HepG2 (cell line): ENCODE measurements at regions not wholly inside any gene's neighbourhood (a gene's known extent, or its start where the extent isn't known, plus 50 kb on each side); places are given as distances from the start of the nearest gene placed in this dataset.

Experiments used
- ATAC-seq: fragments of 200-7000 bp; cut with Tn5 transposase; 3 replicates; pipeline ENCODE4 v1.9.1; 2020; ENCODE audit warnings: mild to moderate bottlenecking, moderate library complexity
- BruUV-seq: library from RNA; stranded (reverse); fragments of 400-500 nt; replicated peaks from 2 replicates; lab custom pipeline; 2021; lab: Mats Ljungman, UMichigan
- CTCF ChIA-PET: fragments of 300-600 bp; formaldehyde crosslinking; extraction: SDS; loops from one replicate; lab custom pipeline; 2021; ENCODE audit warnings: low total read pairs, inconsistent platforms, low intra/inter-chr PET ratio; lab: Yijun Ruan, JAX
- POLR2A ChIA-PET: fragments of 350-600 bp; sonication (Branson Sonifier 250); formaldehyde crosslinking; loops from one replicate; lab custom pipeline; 2020; ENCODE audit warnings: antibody characterized with exemption, inconsistent platforms; lab: Yijun Ruan, JAX
- DNase-seq: peaks from one replicate; pipeline ENCODE4 v3.0.0-alpha.2; 2015; ENCODE audit warnings: low spot score
- FAIRE-seq: peaks from 3 replicates; lab custom pipeline; 2011; peaks lifted over from hg19 to GRCh38; lab: Jason Lieb, UNC
- H2AFZ ChIP-seq: one replicate; pipeline ENCODE4 v1.6.1; 2011; ENCODE audit warnings: low read length, inconsistent platforms
- H3K27ac ChIP-seq: fragments of 300-600 bp; 3 replicates; pipeline ENCODE4 v1.8.0; 2011; ENCODE audit warnings: mixed run types, mild to moderate bottlenecking, mixed read lengths, low read length, inconsistent platforms; ENCODE audit not compliant: insufficient read depth; ENCODE audit errors: extremely low read length
- H3K27me3 ChIP-seq, 2 experiments: fragments of 200-600 bp in 1 of 2; 2 replicates in 1 of 2; 3 replicates in 1 of 2; pipeline versions ENCODE4 v1.6.0 to v1.8.0; 2011; ENCODE audit warnings: low read length in 2 of 2, mild to moderate bottlenecking in 2 of 2, moderate library complexity in 2 of 2, inconsistent platforms in 1 of 2; ENCODE audit not compliant: insufficient read depth in 2 of 2, control insufficient read depth in 1 of 2
- H3K36me3 ChIP-seq, 2 experiments: fragments of 200-600 bp in 1 of 2; replicated peaks in 1 of 2; 2 replicates in 1 of 2; 3 replicates in 1 of 2; pipeline versions ENCODE4 v1.5.1 to v1.8.0; 2011; ENCODE audit warnings: low read length in 2 of 2, inconsistent platforms in 1 of 2; ENCODE audit not compliant: insufficient read depth in 2 of 2, control insufficient read depth in 1 of 2
- H3K4me1 ChIP-seq: 2 replicates; pipeline ENCODE4 v1.5.1; 2012; ENCODE audit warnings: low read length, inconsistent platforms; ENCODE audit not compliant: insufficient read depth
- H3K4me2 ChIP-seq: 2 replicates; pipeline ENCODE4 v1.6.0; 2011; ENCODE audit warnings: low read depth, low read length, inconsistent platforms
- H3K4me3 ChIP-seq, 3 experiments: fragments of 200-600 bp in 1 of 3; sonication (generic), shearing (Covaris generic) in 1 of 3; replicated peaks in 1 of 3; 2 replicates each; pipeline ENCODE4 v1.5.1; 2011 to 2016; ENCODE audit warnings: low read length in 3 of 3, inconsistent platforms in 2 of 3, low read depth in 2 of 3, mild to moderate bottlenecking in 2 of 3, control low read depth in 1 of 3, mixed read lengths in 1 of 3; ENCODE audit not compliant: insufficient read depth in 1 of 3
- H3K79me2 ChIP-seq: one replicate; pipeline ENCODE4 v1.6.1; 2011; ENCODE audit warnings: low read length, inconsistent platforms; ENCODE audit not compliant: insufficient read depth
- H3K9ac ChIP-seq: 2 replicates; pipeline ENCODE4 v1.6.0; 2011; ENCODE audit warnings: mild to moderate bottlenecking, low read depth, low read length, inconsistent platforms; ENCODE audit not compliant: insufficient read depth
- H3K9me3 ChIP-seq: 2 replicates; pipeline ENCODE4 v1.5.1; 2012; ENCODE audit warnings: mild to moderate bottlenecking, low read length
- H4K20me1 ChIP-seq: 2 replicates; pipeline ENCODE4 v1.6.0; 2011; ENCODE audit warnings: inconsistent platforms, mild to moderate bottlenecking, low read length, moderate library complexity; ENCODE audit not compliant: insufficient read depth
- ETV5 ChIP-seq: IDR thresholded peaks from 2 replicates; pipeline ENCODE4 v1.6.1; 2018; ENCODE audit warnings: missing biosample characterization, missing genetic modification reagents, inconsistent platforms, borderline replicate concordance
- HNRNPLL ChIP-seq: fragments of 200-400 bp; formaldehyde crosslinking; IDR thresholded peaks from 2 replicates; pipeline ENCODE4 v1.6.1; 2017; ENCODE audit warnings: mild to moderate bottlenecking, low read depth, low read length; ENCODE audit not compliant: poor library complexity, severe bottlenecking
- MAFF ChIP-seq: IDR thresholded peaks from 2 replicates; pipeline ENCODE4 v1.6.1; 2011; ENCODE audit warnings: low read depth, low read length, improper control_type of control experiment
- MAZ ChIP-seq, 2 experiments: sonication (generic) in 1 of 2; formaldehyde crosslinking in 1 of 2; IDR thresholded peaks; 2 replicates each; pipeline versions ENCODE4 v1.5.0 to v1.6.1; 2012 to 2020; ENCODE audit warnings: low read depth in 2 of 2, mild to moderate bottlenecking in 2 of 2, borderline replicate concordance in 1 of 2, improper control_type of control experiment in 1 of 2, low read length in 1 of 2, missing genetic modification reagents in 1 of 2, moderate library complexity in 1 of 2
- NCOA2 ChIP-seq: sonication (generic); formaldehyde crosslinking; IDR thresholded peaks from 2 replicates; pipeline ENCODE4 v1.8.0; 2022; ENCODE audit warnings: inconsistent platforms
- NR3C1 ChIP-seq: sonication (generic); formaldehyde crosslinking; IDR thresholded peaks from 2 replicates; pipeline ENCODE4 v1.4.0; 2020; ENCODE audit warnings: missing genetic modification reagents
- YEATS4 ChIP-seq: sonication (generic); formaldehyde crosslinking; IDR thresholded peaks from 2 replicates; pipeline ENCODE4 v1.4.0; 2020; ENCODE audit warnings: missing genetic modification reagents, borderline replicate concordance
- ZNF235 ChIP-seq: sonication (generic); formaldehyde crosslinking; IDR thresholded peaks from 2 replicates; pipeline ENCODE4 v1.8.1; 2023; ENCODE audit warnings: mild to moderate bottlenecking, missing genetic modification reagents, borderline replicate concordance
- ZNF670 ChIP-seq: sonication (generic); formaldehyde crosslinking; IDR thresholded peaks from 2 replicates; pipeline ENCODE4 v1.8.0; 2022; ENCODE audit warnings: mild to moderate bottlenecking, missing genetic modification reagents, borderline replicate concordance
- ZNF891 ChIP-seq: sonication (generic); formaldehyde crosslinking; IDR thresholded peaks from 2 replicates; pipeline ENCODE4 v1.5.0; 2020; ENCODE audit warnings: mild to moderate bottlenecking, missing genetic modification reagents
- WGBS: methylation state at CpG from one replicate; pipeline ENCODE4 v1.1.6; 2017; ENCODE audit warnings: low lambda C conversion rate; 5-methylcytosine and 5-hydroxymethylcytosine counted together
- in situ Hi-C: cut with HindIII; loops from 2 replicates; pipeline ENCODE4 v1.10.0; 2017; ENCODE audit warnings: low pct_unique_long_range_greater_than_20kb; ENCODE audit not compliant: extremely low pct_ligation_motif_present
- intact Hi-C: fragments of 100-400 bp; cut with micrococcal nuclease; formaldehyde crosslinking; loops from one replicate; pipeline ENCODE4 v1.10.0; 2022; ENCODE audit not compliant: unreplicated experiment
- TF ChIP-seq, protein P1 (sequence below), 2 experiments: sonication (generic) in 1 of 2; formaldehyde crosslinking in 1 of 2; IDR thresholded peaks; 2 replicates each; pipeline versions ENCODE4 v1.4.0 to v1.6.1; 2018 to 2020; ENCODE audit warnings: missing genetic modification reagents in 2 of 2, borderline replicate concordance in 1 of 2, low read depth in 1 of 2, mild to moderate bottlenecking in 1 of 2, missing biosample characterization in 1 of 2
- TF ChIP-seq, protein P2 (sequence below): sonication (generic); formaldehyde crosslinking; IDR thresholded peaks from 2 replicates; pipeline ENCODE4 v1.4.0; 2020; ENCODE audit warnings: mild to moderate bottlenecking, missing genetic modification reagents
- TF ChIP-seq, protein P3 (sequence below): sonication (generic); formaldehyde crosslinking; IDR thresholded peaks from 2 replicates; pipeline ENCODE4 v1.4.0; 2020; ENCODE audit warnings: mild to moderate bottlenecking, low read depth, missing genetic modification reagents

DNA sequence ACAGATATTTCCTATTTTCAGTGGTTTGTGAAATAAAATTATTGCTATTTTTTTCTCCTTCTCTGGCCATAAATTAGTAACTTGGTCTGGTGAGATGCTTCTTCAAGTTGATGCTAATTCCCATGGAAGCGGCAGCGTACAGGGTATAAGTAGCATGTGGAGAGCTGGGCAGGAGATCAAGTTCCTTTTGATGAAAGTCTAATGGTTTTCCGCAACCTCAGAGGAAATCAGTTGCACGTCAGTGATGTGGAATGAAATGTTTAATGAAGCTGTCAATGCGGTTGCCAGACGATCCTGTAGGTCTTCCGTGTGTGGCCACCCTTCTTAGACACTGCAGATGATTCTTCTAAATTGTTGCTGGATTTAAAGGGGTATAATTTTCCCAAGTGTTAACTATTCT is 236.4 kb upstream of the GRM3 start:
- DNase-seq (no peak), ATAC-seq (no peak), FAIRE-seq (no peak)
- 22% methylated on average over 7 of the region's 7 CpGs for WGBS
- Histone ChIP-seq H3K79me2 (no peaks in the 10 kb centered on the region), H3K27me3 (no peaks in the 10 kb centered on the region), H4K20me1 (no peaks in the 10 kb centered on the region), H3K4me3 (no peak overlapping the region), H3K4me1 (no peaks in the 10 kb centered on the region), H3K4me2 (no peak overlapping the region), H3K9ac (no peak overlapping the region), H3K27ac (no peak overlapping the region), H2AFZ (no peak overlapping the region), H3K9me3 (no peaks in the 10 kb centered on the region), H3K36me3 (no peaks in the 10 kb centered on the region)
- no TSS peak for BruUV-seq
- CTCF ChIA-PET = no interaction called here
- POLR2A ChIA-PET = no interaction called here
- in situ Hi-C loops (no loop called here), intact Hi-C loops (no loop called here)
- TF ChIP-seq, protein P1, sequence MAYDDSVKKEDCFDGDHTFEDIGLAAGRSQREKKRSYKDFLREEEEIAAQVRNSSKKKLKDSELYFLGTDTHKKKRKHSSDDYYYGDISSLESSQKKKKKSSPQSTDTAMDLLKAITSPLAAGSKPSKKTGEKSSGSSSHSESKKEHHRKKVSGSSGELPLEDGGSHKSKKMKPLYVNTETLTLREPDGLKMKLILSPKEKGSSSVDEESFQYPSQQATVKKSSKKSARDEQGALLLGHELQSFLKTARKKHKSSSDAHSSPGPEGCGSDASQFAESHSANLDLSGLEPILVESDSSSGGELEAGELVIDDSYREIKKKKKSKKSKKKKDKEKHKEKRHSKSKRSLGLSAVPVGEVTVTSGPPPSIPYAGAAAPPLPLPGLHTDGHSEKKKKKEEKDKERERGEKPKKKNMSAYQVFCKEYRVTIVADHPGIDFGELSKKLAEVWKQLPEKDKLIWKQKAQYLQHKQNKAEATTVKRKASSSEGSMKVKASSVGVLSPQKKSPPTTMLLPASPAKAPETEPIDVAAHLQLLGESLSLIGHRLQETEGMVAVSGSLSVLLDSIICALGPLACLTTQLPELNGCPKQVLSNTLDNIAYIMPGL (CRISPR knock-in tag; IDR thresholded peaks at IDR 0.05; ENCODE audit: borderline replicate concordance in 1 of 2, low read depth in 1 of 2) = no peak
- TF ChIP-seq MAFF (no peak), NCOA2 (no peak), NR3C1 (CRISPR knock-in tag) (no peak), ZNF670 (CRISPR knock-in tag) (no peak), ZNF235 (CRISPR knock-in tag) (no peak), ZNF891 (CRISPR knock-in tag) (no peak), HNRNPLL (no peak), MAZ (IDR thresholded peaks at IDR 0.05; ENCODE audit: borderline replicate concordance, low read depth, low read length) (no peak), MAZ (CRISPR knock-in tag; IDR thresholded peaks at IDR 0.05; ENCODE audit: low read depth) (no peak), YEATS4 (CRISPR knock-in tag) (no peak), ETV5 (CRISPR knock-in tag) (no peak)
- TF ChIP-seq, protein P2, sequence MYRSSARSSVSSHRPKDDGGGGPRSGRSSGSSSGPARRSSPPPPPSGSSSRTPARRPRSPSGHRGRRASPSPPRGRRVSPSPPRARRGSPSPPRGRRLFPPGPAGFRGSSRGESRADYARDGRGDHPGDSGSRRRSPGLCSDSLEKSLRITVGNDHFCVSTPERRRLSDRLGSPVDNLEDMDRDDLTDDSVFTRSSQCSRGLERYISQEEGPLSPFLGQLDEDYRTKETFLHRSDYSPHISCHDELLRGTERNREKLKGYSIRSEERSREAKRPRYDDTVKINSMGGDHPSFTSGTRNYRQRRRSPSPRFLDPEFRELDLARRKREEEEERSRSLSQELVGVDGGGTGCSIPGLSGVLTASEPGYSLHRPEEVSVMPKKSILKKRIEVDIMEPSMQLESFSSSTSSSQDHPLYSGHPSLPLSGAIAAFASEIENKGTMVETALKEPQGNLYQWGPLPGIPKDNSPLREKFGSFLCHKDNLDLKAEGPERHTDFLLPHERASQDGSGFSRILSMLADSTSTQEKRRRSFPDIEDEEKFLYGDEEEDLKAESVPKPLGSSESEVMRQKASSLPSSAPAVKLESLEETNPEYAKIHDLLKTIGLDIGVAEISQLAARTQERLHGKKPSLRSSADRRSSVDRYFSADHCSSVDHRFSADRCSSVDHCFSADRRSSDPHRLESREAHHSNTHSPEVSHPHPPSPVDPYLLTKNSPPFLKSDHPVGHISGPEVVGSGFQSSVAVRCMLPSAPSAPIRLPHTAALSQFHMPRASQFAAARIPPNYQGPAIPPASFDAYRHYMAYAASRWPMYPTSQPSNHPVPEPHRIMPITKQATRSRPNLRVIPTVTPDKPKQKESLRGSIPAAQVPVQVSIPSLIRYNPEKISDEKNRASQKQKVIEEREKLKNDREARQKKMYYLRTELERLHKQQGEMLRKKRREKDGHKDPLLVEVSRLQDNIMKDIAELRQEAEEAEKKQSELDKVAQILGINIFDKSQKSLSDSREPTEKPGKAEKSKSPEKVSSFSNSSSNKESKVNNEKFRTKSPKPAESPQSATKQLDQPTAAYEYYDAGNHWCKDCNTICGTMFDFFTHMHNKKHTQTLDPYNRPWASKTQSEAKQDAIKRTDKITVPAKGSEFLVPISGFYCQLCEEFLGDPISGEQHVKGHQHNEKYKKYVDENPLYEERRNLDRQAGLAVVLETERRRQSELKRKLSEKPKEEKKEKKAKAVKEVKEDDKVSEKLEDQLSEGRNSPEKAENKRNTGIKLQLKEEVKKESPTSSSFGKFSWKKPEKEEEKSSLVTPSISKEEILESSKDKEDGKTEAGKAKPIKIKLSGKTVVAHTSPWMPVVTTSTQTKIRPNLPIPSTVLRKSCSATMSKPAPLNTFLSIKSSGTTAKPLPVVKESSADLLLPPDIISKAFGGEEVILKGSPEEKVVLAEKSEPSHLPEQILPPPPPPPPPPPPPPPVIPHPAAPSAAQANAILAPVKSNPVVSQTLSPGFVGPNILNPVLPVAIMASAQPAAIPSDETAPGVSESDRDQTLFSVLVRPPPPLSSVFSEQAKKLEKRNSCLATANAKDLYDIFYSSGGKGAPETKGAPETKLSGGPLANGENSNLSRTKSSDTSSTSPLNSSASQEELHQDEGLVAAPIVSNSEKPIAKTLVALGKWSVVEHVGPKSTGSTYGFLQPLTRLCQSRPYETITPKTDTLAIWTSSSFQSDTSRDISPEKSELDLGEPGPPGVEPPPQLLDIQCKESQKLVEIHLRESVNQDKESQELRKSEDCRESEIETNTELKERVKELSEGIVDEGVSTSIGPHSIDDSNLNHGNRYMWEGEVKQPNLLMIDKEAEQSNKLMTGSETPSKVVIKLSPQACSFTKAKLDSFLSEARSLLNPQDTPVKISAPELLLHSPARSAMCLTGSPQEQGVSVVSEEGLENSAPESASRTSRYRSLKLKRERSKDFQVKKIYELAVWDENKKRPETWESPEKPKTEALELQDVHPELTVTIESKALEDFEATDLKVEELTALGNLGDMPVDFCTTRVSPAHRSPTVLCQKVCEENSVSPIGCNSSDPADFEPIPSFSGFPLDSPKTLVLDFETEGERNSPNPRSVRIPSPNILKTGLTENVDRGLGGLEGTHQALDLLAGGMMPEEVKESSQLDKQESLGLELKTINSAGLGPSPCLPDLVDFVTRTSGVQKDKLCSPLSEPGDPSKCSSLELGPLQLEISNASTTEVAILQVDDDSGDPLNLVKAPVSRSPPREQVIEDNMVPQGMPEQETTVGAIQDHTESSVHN (CRISPR knock-in tag) = no peak
- TF ChIP-seq, protein P3, sequence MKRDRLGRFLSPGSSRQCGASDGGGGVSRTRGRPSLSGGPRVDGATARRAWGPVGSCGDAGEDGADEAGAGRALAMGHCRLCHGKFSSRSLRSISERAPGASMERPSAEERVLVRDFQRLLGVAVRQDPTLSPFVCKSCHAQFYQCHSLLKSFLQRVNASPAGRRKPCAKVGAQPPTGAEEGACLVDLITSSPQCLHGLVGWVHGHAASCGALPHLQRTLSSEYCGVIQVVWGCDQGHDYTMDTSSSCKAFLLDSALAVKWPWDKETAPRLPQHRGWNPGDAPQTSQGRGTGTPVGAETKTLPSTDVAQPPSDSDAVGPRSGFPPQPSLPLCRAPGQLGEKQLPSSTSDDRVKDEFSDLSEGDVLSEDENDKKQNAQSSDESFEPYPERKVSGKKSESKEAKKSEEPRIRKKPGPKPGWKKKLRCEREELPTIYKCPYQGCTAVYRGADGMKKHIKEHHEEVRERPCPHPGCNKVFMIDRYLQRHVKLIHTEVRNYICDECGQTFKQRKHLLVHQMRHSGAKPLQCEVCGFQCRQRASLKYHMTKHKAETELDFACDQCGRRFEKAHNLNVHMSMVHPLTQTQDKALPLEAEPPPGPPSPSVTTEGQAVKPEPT (CRISPR knock-in tag) = no peak
